ENCODE measurements at regions not wholly inside any gene's neighbourhood (a gene's known extent, or its start where the extent isn't known, plus 50 kb on each side); places are given as distances from the start of the nearest gene placed in this dataset.
A peak's percentile ranks its signal among the peaks of the same experiment; 100 is the strongest.

GRCh38 chr3:107441617-107442016 lies 64.4 kb downstream of the CCDC54 start:
- dilution Hi-C loops (cut with HindIII; ENCODE audit: low sequenced_read_pairs, unreplicated experiment) (no loop called here), in situ Hi-C loops (cut with MboI; ENCODE audit: low sequenced_read_pairs) (no loop called here), intact Hi-C loops (cut with micrococcal nuclease) (no loop called here)
- Histone ChIP-seq H4K8ac (ENCODE audit: low read depth in 2 of 2, low read length in 2 of 2) (no peak overlapping the region), H3K4ac (ENCODE audit: low read depth, low read length) (no peak overlapping the region), H2BK20ac (ENCODE audit: low read depth, low read length) (no peak overlapping the region), H3K23ac (ENCODE audit: low read depth, low read length) (no peak overlapping the region), H2BK15ac (ENCODE audit: low read depth, low read length) (no peak overlapping the region), H3K27me3 (ENCODE audit: control insufficient read depth, insufficient read depth, low read length) (no peaks in the 10 kb centered on the region; the same call in 1 of the 2 replicates), H2BK120ac (ENCODE audit: low read depth, low read length) (no peak overlapping the region), H3K9me1 (ENCODE audit: insufficient read depth, low read length) (peaks cover 3% of the 10 kb centered on the region; the same call in 1 of the 2 replicates), H4K20me1 (ENCODE audit: insufficient read depth, low read length) (no peaks in the 10 kb centered on the region), H3K4me1 (ENCODE audit: control insufficient read depth, insufficient read depth, low read length) (no peaks in the 10 kb centered on the region), H3K18ac (ENCODE audit: low read depth, low read length) (no peak overlapping the region), H2AFZ (replicated peaks; ENCODE audit: low read length, poor library complexity) (no peak overlapping the region), H2AK9ac (replicated peaks; ENCODE audit: low read depth, low read length, poor library complexity) (no peak overlapping the region), H3K56ac (ENCODE audit: extremely low read depth, insufficient read depth, low read length) (no peak overlapping the region), H2BK5ac (ENCODE audit: low read depth, low read length, poor library complexity, severe bottlenecking) (no peak overlapping the region), H3K4me3 (ENCODE audit: insufficient read depth, low read depth, low read length) (no peak overlapping the region), H3K79me1 (ENCODE audit: low read depth in 1 of 2, low read length in 2 of 2) (no peaks in the 10 kb centered on the region), H3K14ac (replicated peaks; ENCODE audit: low read depth, low read length) (no peak overlapping the region), H3K9me3 (ENCODE audit: control insufficient read depth, insufficient read depth, low read length) (no peaks in the 10 kb centered on the region), H4K5ac (ENCODE audit: low read depth, low read length) (no peak overlapping the region), H3K36me3 (ENCODE audit: control insufficient read depth, insufficient read depth, low read length) (no peaks in the 10 kb centered on the region), H3K27ac (ENCODE audit: insufficient read depth, low read length) (no peak overlapping the region), H2AK5ac (ENCODE audit: low read depth, low read length) (no peak overlapping the region), H3K9ac (ENCODE audit: low read depth, low read length) (no peak overlapping the region), H3K4me2 (ENCODE audit: low read depth, low read length) (no peak overlapping the region), H4K91ac (ENCODE audit: insufficient read depth, low read depth, low read length) (no peak overlapping the region)
- peak; percentile 33 for DNase-seq
- BruUV-seq (replicated peaks): no TSS peak
- ChIA-PET CTCF (no interaction called here), POLR2A (ENCODE audit: unreplicated experiment) (no interaction called here)
- ATAC-seq (ENCODE audit: low read depth): no peak
- WGBS, 2 experiments (ENCODE audit: extremely low coverage in 2 of 2, insufficient read length in 1 of 2): 50 to 100% methylated on average over 2 to 4 of the region's 6 CpGs
- TF ChIP-seq CHD1 (IDR thresholded peaks at IDR 0.05; ENCODE audit: low read depth, low read length) (no peak), RAD21 (IDR thresholded peaks at IDR 0.05; ENCODE audit: low read length) (no peak), ELK1 (IDR thresholded peaks at IDR 0.05; ENCODE audit: borderline replicate concordance, low read depth, low read length) (no peak), BHLHE40 (IDR thresholded peaks at IDR 0.05; ENCODE audit: low read depth, low read length) (no peak), CTCF (conservative IDR thresholded peaks at IDR 0.05; ENCODE audit: low read depth, low read length) (no peak), FOS (IDR thresholded peaks at IDR 0.05; ENCODE audit: low read depth, low read length) (no peak), POLR2A (IDR thresholded peaks at IDR 0.05; ENCODE audit: low read depth, low read length) (no peak), RCOR1 (IDR thresholded peaks at IDR 0.05; ENCODE audit: insufficient replicate concordance, low read length) (no peak), MAZ (IDR thresholded peaks at IDR 0.05; ENCODE audit: borderline replicate concordance, low read depth, low read length) (no peak), SMC3 (IDR thresholded peaks at IDR 0.05; ENCODE audit: low read depth, low read length) (no peak), MXI1 (IDR thresholded peaks at IDR 0.05; ENCODE audit: borderline replicate concordance, low read depth, low read length) (no peak), USF2 (IDR thresholded peaks at IDR 0.05; ENCODE audit: low read depth, low read length) (no peak), RFX5 (IDR thresholded peaks at IDR 0.05; ENCODE audit: low read depth, low read length) (no peak), NFE2L2 (IDR thresholded peaks at IDR 0.05; ENCODE audit: low read depth, low read length) (no peak), CEBPB (IDR thresholded peaks at IDR 0.05; ENCODE audit: low read depth, low read length) (no peak)

Measured in IMR-90 (cell line).